ENCODE measurements at regions not wholly inside any gene's neighbourhood (a gene's known extent, or its start where the extent isn't known, plus 50 kb on each side); places are given as distances from the start of the nearest gene placed in this dataset.

DNA sequence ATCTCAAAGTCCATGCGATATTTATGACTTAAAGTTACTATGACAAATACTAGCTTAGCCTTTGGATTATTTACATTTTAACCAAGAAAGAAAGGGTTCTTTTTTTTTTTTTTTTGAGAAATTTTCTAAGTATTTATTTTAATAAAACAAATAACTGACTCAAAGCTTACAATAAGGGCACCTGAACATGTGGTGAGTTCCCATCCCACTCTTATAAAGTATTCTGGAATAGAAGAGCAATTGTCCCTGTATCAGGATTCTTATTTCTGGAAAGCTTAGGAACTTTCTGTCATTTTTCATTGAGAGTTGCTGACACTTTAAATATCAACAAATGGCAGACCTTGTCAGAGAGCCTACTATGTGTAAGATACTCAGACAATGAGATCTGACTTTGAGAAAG lies 686.1 kb upstream of the SOX9 start:
- H3K9me3 ChIP-seq (ENCODE audit: insufficient read depth, low read depth, low read length): no peaks in the 10 kb centered on the region
- H3K4me3 ChIP-seq (ENCODE audit: low read length, poor library complexity, severe bottlenecking): no peak overlapping the region
- TF ChIP-seq EZH2phosphoT487 (IDR thresholded peaks at IDR 0.05; ENCODE audit: borderline replicate concordance): no peak
- TF ChIP-seq, protein P1, sequence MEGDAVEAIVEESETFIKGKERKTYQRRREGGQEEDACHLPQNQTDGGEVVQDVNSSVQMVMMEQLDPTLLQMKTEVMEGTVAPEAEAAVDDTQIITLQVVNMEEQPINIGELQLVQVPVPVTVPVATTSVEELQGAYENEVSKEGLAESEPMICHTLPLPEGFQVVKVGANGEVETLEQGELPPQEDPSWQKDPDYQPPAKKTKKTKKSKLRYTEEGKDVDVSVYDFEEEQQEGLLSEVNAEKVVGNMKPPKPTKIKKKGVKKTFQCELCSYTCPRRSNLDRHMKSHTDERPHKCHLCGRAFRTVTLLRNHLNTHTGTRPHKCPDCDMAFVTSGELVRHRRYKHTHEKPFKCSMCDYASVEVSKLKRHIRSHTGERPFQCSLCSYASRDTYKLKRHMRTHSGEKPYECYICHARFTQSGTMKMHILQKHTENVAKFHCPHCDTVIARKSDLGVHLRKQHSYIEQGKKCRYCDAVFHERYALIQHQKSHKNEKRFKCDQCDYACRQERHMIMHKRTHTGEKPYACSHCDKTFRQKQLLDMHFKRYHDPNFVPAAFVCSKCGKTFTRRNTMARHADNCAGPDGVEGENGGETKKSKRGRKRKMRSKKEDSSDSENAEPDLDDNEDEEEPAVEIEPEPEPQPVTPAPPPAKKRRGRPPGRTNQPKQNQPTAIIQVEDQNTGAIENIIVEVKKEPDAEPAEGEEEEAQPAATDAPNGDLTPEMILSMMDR (conservative IDR thresholded peaks at IDR 0.05; ENCODE audit: low read length): no peak
- H3F3A ChIP-seq (ENCODE audit: low read depth): no peaks in the 10 kb centered on the region
- no peaks in the 10 kb centered on the region for H3K9me2 ChIP-seq (replicated peaks; ENCODE audit: low read depth, low read length)
- no peaks in the 10 kb centered on the region for H3K27me3 ChIP-seq (ENCODE audit: insufficient read depth, low read length, poor library complexity, severe bottlenecking)
- H3K4me1 ChIP-seq (ENCODE audit: insufficient read depth, low read length, poor library complexity, severe bottlenecking): no peaks in the 10 kb centered on the region
- H4K20me1 ChIP-seq (ENCODE audit: insufficient read depth, low read length, poor library complexity, severe bottlenecking): no peaks in the 10 kb centered on the region
- H3K79me2 ChIP-seq (ENCODE audit: insufficient read depth, low read length): no peaks in the 10 kb centered on the region
- no peak overlapping the region for H3K4me2 ChIP-seq (ENCODE audit: low read depth, low read length, poor library complexity, severe bottlenecking)
- no peaks in the 10 kb centered on the region for H3K36me3 ChIP-seq (ENCODE audit: insufficient read depth, low read length)
- no peak overlapping the region for H3K9ac ChIP-seq (ENCODE audit: low read depth, low read length, poor library complexity, severe bottlenecking)
- no peak overlapping the region for H2AFZ ChIP-seq (ENCODE audit: low read length)

DNA sequence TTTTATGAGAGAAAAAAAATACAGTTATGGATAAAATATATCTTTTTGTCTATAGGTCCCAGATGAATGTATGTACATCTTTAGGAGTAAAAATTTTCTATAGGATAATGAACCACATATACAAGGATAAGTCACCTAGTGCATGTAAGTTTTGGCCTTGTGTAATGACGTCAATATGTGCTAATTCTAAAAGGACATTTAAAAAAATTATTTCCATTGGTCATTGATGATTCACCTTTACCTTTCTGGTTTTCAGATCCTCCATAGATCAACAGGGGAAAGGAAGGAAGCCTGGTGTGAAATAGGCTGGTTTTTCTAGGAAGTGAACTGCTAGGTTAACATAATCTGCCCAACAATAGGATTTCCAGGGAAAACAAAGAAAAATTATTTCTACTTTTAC lies 684.3 kb upstream of the SOX9 start:
- Histone ChIP-seq H3K4me1 (ENCODE audit: insufficient read depth, low read length, poor library complexity, severe bottlenecking) (no peaks in the 10 kb centered on the region), H3K9me3 (ENCODE audit: insufficient read depth, low read depth, low read length) (no peaks in the 10 kb centered on the region), H3K4me2 (ENCODE audit: low read depth, low read length, poor library complexity, severe bottlenecking) (no peak overlapping the region), H3K36me3 (ENCODE audit: insufficient read depth, low read length) (no peaks in the 10 kb centered on the region), H2AFZ (ENCODE audit: low read length) (no peak overlapping the region), H3K27me3 (ENCODE audit: insufficient read depth, low read length, poor library complexity, severe bottlenecking) (no peaks in the 10 kb centered on the region), H3F3A (ENCODE audit: low read depth) (no peaks in the 10 kb centered on the region), H4K20me1 (ENCODE audit: insufficient read depth, low read length, poor library complexity, severe bottlenecking) (no peaks in the 10 kb centered on the region), H3K9ac (ENCODE audit: low read depth, low read length, poor library complexity, severe bottlenecking) (no peak overlapping the region), H3K9me2 (replicated peaks; ENCODE audit: low read depth, low read length) (no peaks in the 10 kb centered on the region), H3K79me2 (ENCODE audit: insufficient read depth, low read length) (no peaks in the 10 kb centered on the region), H3K4me3 (ENCODE audit: low read length, poor library complexity, severe bottlenecking) (no peak overlapping the region)
- TF ChIP-seq EZH2phosphoT487 (IDR thresholded peaks at IDR 0.05; ENCODE audit: borderline replicate concordance): no peak
- TF ChIP-seq, protein P1 (conservative IDR thresholded peaks at IDR 0.05; ENCODE audit: low read length): no peak

- TF ChIP-seq, protein P1 (conservative IDR thresholded peaks at IDR 0.05; ENCODE audit: low read length): no peak
- no peak for TF ChIP-seq EZH2phosphoT487 (IDR thresholded peaks at IDR 0.05; ENCODE audit: borderline replicate concordance)
- H3K9ac ChIP-seq (ENCODE audit: low read depth, low read length, poor library complexity, severe bottlenecking): no peak overlapping the region
- H3K36me3 ChIP-seq (ENCODE audit: insufficient read depth, low read length): no peaks in the 10 kb centered on the region
- H4K20me1 ChIP-seq (ENCODE audit: insufficient read depth, low read length, poor library complexity, severe bottlenecking): no peaks in the 10 kb centered on the region
- H3K27me3 ChIP-seq (ENCODE audit: insufficient read depth, low read length, poor library complexity, severe bottlenecking): no peaks in the 10 kb centered on the region
- no peak overlapping the region for H3K4me3 ChIP-seq (ENCODE audit: low read length, poor library complexity, severe bottlenecking)
- H3K79me2 ChIP-seq (ENCODE audit: insufficient read depth, low read length): no peaks in the 10 kb centered on the region
- H3K9me2 ChIP-seq (replicated peaks; ENCODE audit: low read depth, low read length): no peaks in the 10 kb centered on the region
- H3K9me3 ChIP-seq (ENCODE audit: insufficient read depth, low read depth, low read length): no peaks in the 10 kb centered on the region
- H3K4me2 ChIP-seq (ENCODE audit: low read depth, low read length, poor library complexity, severe bottlenecking): no peak overlapping the region
- no peak overlapping the region for H2AFZ ChIP-seq (ENCODE audit: low read length)
- H3F3A ChIP-seq (ENCODE audit: low read depth): no peaks in the 10 kb centered on the region
- H3K4me1 ChIP-seq (ENCODE audit: insufficient read depth, low read length, poor library complexity, severe bottlenecking): no peaks in the 10 kb centered on the region
These were observed 683.7 kb upstream of the SOX9 start for GRCh38 chr17:71437166-71437565.

Data from Loucy (cell line).